NCI-H187 (cell line): ENCODE measurements at regions not wholly inside any gene's neighbourhood (a gene's known extent, or its start where the extent isn't known, plus 50 kb on each side); places are given as distances from the start of the nearest gene placed in this dataset.

Experiments used
- DNase-seq, 2 experiments: peaks; one replicate each; lab custom pipeline; 2025; lab: John Stamatoyannopoulos, UW

DNA sequence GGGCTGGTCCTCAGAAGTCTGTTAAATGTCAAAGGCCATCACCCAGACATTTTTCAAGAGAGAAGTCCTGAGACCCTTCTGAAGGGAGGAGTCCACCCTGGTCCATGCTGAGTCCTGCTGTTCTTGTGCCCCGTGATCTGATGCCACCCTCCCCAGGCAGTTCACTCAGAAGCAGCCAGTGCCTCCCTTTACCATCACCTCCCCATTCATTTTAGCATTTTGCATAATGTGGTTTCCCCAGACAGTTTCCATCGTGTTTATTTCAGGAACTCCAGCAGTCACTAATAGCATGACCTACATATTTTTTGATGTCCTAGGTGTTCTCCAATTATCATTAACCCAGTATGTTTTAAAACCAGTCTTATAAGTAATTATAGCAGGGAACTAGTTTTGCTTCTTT, 353.0 kb upstream of the CDH5 start:
- DNase-seq, result no peak

DNA sequence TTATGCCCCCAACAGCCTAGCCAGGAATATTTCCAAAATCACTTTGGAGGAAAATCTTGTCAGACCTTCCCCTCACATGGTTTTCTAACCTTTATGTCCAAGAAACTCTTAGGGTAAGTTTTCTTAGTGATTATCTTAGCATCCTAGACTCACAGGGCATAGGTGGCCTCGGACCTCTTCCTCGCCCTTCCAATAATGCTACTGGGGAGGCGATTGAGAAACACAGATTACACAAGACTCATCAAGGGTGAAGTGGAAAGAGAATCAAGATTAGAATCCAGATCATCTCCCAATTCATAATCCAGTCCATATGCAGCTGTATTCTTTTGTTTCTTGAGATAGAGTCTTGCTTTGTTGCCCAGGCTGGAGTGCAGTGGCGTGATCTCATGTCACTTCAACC, 358.4 kb upstream of the CDH5 start:
- no peak for DNase-seq

DNA sequence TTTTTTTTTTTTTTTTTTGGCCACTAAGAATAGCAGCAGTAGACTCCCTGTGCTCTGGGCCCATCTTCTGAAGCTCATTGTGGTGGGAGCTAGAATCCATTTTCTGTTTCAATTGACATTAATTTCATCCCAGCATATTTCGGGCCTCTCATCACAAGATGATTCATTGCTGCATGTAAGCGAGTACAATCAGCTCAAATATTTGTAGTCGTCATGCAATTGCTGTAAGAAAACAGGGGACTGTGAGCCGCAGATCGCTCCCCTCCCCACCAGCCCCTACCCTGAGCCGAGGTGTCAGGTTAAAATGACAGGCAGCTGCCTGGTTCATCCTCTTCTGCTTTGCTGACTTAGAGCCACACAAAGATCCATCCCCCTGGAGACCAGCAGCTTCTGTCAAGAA, 358.8 kb upstream of the CDH5 start:
- no peak for DNase-seq

DNA sequence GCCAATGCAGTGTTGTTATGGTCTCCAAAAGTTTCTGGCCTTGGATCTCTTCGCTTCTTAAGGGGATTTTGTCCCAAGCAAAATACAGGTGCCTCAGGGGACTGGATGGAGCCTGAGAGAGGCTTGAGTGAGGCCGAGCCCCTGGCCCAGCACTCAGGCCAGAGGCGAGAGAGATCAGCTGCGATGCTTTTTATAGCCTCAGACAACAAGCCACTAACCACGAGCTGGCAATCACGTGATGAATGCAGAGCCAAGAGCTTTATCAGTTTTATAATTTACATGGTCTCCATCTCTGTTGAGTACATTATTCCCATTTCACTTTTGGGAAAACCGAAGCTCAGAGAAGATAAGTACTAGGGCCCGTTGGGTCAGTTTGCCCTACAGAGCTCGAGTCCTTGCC, 360.0 kb upstream of the CDH5 start:
- DNase-seq, result no peak

DNA sequence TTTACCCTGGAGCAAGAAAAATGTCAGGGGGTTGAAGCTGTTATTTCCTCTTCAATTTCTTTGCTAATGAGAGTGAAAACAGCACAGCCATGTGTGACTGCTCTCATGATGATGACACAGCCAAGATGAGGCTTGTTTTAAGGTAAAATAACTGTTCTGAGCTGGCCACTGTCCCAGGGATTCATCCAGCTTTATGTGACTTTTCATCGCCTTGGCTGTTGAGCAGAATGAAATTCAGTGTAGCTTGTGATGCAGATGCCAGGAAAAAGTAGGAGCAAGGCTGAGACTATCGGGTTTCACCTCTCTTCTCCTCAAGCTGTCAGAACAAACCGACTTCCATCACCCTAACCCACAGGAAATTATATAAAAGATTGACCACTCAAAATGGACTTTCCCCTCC, 361.8 kb upstream of the CDH5 start:
- no peak for DNase-seq

DNA sequence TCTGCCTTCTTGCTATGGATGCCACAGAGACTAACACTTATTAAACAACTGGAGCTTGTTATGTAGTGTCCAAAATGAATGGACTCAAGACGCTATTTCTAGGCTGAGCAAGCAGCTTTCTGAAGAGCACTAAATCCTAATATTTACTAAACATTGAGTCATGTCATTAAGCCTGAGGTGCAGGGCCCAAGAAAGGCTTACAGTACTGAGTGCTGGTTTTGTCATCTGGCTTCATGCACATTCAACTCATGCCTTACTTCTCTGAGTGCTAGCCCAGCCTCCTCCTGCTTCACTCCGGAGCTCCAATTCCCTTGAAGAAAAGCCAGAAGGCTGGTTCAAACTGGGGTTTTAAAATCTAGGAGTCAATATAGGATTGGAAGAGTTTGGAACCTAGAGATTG, 363.3 kb upstream of the CDH5 start:
- DNase-seq, result no peak

DNA sequence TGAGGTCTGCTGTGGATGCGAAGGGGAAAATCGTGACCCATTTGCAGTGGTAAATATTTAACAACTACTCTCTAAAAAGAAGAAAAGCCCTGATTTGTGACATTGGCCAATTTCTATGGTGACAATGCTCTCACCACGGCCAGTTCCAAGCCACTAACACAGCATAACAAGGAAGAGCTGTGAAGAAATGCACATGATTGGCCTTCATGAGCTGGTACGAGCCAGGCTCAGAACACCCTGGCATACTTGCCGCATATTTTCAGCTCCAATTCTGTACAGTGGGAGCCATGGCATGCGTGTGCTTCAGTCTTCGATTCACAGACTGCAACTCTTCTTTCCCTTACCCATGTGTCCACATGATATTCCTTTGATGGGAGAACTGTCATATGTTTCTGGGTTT, 363.9 kb upstream of the CDH5 start:
- DNase-seq, result no peak

DNA sequence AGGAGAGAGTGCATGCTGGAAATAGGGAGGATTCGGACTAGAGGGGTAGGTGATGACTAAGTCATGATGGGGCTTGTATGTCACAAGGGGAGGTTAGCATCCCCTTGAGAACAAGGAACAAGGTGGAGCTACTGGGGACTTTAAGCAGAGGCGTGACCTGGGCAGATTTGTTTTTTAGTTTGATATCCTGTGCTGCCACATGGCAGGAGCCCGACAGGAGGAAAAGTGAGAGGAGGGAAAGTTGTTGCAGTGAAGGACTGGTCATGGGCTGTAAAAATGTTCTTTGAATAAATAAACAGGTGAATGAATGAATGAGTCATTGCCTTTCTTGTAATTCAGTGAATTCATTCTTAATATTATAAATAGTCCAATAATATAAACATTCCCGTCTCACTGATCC, 365.1 kb upstream of the CDH5 start:
- DNase-seq, result no peak

DNA sequence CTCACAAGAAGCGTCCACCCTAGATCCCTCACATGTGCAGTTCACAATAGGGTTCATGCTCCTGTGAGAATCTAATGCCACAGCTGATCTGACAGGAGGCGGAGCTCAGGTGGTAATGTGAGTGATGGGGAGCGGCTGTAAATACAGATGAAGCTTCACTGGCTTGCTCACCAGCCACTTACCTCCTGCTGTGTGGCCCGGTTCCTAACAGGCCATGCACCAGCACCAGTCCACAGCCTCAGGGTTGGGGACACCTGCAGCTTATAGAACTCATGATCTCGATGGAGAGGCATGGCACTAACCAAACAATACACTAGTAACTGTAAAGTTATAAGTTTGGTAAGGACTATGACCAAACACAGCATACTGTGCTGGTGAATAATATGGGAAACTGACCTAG, 368.0 kb upstream of the CDH5 start:
- no peak for DNase-seq

DNA sequence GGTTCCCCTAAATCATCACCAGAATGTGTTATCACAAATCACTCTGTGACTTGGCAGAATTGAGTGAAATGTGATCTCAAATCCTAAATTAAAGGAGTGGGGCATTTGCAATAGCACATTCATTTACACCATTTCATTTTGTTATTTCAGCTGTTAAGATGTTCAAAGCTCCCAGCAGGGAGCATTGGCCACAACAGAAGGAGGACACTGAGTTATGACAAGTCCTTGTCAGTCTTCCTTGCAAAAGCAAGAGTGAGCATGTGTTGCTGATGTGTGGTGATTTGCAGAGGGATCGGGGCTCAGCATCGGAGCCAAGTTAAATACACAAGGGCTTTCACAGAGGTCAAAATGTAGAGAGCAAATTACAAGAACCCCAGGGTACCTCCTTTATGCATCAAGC, 372.2 kb upstream of the CDH5 start:
- DNase-seq, result no peak

DNA sequence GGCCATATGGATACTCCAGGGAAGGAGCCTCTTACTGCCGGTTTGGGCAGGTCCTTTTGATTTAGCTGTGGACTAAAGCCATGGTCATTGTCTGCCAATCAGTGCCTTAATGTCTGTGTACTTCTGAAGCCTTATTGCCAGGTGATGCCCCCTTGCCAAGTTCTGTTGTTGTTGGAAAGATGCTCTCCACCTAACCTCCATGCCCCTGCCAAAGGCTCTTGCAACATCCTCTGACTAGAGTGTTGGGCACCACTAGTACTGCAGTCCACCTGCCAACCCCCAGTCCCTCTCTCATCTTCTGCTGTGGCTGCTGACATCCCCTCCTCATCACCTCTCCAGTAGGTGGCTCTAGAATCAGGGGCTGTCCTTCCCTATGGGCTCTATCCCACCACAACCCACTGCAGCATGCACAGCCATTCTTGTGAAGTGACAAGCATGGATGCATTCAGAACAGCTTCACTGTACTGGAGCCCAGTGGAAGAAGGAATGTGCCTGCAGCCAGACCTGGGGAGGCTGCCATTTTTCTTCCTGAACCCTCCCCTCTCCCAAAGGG, 375.3 kb upstream of the CDH5 start:
- DNase-seq, result no peak

DNA sequence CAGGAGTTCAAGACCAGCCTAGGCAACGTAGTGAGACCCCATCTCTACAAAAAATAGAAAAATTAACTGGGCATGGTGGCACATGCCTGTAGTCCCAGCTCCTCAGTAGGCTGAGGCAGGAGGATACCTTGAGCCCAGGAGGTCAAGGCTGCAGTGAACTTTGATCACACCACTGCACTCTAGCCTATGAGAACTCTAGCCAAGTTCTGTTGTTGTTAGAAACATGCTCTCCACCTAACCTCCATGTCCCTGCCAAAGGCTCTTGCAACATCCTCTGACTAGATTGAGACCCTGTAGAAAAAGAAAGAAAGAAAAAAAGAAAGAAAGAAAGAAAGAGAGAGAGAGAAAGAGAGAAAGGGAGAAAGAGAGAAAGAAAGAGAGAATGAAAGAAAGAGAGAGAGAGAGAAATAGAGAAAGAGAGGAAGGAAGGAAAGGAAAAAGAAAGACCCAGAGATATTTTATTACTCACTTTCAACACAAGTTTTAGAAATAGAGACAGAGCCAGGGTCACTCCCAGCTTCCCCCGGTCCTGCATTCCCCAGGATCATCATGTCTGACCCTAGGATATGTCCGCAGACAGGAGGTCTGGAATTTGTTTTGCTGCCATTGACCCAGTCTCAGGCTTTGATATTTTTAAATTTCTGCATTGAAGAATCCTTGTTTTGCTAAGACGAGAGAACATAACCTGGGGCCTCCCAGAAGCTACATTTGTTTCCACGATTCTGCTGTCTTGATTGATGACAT, 376.5 kb upstream of the CDH5 start:
- DNase-seq, result no peak

DNA sequence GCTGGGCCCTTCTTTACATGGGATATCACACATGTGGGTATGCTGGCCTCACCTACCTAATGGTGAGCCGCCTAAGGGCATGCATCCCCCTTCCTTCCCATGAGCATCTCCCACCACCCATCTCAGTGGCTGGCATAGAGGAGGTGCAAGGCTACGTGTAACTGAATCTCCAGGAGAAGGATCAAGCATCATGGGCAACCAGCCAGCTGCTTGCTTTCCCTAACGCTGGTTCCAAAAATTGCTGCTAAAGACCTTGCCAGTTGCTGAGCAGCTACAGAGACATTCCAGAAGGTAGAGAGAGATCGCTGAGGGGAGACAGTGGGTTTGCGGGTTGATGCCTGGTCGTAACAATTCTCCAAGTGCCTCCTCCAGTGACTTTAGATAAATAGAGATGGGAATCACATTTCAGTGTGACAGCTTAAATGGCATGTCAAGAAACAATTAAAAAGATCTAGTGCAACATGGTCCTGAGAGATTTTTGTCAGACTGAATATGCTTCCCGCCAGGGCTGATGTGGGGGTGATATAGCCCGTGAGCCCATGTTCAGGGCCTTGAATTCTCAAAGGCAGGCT, 378.4 kb upstream of the CDH5 start:
- DNase-seq, result no peak

DNA sequence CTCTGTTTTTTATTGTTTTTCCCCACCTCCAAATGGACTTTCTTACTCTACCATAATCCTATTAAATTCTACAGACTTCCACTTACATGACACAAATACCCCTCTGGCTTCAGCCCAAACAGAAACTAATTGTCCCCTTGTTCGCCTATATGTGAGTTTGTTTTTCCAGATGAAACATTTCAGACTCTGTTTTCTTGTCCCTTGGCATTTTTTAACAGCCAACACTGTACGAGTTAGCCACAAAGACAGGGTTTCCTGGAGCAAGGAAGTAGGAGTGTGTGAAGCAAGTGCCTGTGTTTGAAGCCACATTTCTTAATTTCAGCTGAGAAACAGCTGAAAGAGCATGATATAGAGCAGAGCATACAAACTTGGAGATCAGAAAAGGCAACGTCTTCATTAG, 382.2 kb upstream of the CDH5 start:
- DNase-seq, result no peak

DNA sequence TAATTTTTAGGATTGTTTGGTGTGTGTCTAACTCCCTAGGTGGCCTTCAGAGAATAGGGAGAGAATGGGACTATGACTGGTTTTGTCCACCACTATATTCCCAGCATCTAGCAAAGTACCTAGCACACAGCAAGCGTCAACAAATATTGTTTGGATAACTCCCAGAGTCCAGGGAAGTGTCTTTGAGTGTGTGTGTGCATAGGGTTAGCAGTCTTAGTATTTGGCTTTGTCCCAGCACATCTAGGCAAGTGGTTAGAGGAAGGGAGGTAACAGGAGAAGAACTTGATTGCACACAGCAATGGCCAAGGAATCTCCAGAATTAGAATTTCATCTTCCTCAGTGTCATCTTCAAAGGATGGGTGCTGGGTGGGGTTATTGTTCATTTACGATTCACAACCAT, 385.4 kb upstream of the CDH5 start:
- no peak for DNase-seq

DNA sequence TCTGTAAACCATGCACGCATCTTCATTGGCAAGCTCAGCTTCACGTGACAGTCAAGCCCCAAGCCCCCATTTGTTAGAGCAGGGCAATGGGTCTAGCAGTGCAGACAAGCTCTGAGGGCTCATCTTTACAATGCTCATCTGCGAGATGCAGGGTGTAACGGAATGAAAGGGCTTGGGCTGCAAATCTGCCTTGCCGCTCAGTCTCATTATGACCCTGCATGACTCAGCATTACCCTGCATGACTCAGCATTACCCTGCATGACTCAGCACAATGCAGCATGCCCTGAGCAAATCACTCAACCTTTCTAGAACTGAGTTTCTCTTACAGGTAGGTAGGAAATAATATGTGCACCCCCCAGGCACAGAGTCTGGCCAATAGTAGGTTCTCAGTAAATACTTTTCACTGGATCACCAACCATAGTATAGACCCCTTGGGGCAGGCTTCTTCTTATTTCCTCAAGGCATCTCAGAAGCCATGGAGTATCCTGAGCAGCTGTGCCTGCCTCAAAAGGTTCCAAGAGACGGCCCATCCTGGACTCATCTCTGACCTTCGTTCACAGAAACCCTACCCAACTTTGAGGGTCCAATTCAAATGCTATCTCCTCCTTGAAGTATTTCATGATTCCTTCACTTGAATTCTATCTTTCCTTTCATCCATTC, 391.3 kb upstream of the CDH5 start:
- no peak for DNase-seq

DNA sequence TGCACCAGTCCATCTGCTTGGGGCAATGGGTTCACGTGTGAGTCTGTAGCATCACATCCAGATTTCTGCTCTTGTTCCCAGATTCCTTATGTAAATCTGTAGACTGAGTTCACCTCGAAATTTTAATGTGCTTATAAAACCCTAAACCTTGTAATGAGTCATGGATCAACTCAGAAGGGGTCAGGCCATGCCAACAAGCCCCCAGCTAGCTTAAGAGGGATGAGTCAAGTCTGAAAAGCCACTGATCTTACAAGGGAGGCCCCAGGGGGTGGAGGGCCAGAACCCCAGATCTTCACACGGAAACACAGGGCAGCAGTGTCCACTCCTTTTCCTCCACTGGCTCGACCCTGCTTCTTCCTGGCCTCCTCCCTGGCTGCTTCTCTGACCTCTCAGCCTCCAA, 399.1 kb upstream of the CDH5 start:
- DNase-seq, result no peak

DNA sequence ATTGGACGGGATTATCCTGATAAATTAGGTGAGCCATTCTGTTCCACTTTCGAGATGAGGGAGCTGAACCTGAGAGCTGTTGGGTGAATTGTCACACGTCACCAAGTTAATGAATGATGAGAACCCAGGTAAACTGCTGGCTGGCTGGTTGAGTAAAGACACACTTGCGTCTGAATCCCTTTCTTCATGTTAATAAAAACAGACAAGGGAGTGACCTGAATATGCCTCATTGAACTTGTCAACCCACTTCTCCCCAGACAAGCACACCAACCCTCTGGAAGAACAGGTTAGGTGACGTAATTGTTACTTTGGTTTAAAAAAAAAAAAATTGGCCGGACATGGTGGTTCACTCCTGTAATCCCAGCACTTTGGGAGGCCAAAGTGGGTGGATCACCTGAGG, 400.9 kb upstream of the CDH5 start:
- no peak for DNase-seq

DNA sequence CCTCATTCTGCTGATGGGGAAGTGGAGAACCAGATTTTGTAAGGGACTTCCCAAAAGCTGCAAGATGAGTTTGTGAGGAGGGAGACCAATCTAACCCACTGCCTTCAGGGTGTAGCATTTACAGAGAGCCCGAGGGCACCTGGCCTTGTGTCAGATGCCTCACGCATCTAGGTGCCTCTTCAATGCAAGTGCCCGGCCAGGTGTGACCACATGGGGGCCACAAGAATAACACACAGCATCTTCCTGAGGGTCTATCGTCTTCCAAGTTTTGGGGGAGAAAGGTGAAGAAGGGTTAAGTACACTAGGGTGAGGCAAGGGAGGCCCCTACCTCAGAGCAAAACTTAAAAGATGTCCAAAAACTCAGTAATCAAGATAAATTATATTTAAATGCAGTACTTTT, 401.7 kb upstream of the CDH5 start:
- no peak for DNase-seq

DNA sequence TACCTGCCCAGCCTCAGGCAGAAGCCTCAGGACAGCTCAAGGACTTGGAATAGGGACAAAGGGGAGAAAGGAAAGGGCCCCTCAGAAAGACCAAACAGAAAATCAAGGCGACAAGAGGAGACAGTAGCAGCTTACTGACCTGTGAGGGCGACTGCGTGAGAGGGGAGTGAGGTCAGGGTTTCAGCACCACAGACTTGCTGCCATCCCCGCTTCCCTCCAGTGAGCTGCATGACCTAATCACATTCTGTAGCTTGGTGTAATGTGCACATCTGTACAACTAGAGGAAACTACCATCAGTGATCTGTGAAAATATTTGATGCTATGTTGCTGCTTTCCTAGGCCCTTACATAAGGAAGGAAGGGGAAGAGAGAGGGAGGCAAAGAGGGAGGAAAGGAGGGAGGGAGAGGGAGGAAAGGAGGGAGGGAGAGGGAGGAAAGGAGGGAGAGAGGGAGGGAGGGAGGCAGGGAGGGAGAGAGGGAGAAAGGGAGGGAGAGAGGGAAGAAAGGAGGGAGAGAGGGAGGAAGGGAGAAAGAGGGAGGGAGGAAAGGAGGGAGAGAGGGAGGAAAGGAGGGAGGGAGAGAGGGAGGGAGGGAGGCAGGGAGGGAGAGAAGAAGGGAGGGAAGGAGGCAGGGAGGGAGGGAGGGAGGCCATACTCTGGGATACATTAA, 404.9 kb upstream of the CDH5 start:
- no peak for DNase-seq

DNA sequence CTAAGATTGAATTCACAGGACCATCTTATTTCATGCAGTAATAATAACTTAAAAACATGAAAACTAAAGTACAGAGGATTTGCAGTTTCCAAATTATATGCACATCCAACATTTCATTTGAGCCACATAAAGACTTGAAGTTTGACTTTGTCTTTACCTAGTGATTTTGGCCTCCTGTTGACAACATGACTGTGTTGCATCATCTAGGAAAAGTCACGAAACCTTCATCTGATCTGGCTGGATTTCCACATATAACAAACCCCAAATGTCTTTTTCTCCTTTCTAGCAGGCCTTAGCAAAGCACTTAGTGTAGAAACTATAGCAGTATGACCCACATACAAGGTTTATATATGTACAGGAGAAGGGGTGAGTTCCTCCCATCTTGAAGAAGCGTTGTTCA, 406.5 kb upstream of the CDH5 start:
- DNase-seq, result no peak

DNA sequence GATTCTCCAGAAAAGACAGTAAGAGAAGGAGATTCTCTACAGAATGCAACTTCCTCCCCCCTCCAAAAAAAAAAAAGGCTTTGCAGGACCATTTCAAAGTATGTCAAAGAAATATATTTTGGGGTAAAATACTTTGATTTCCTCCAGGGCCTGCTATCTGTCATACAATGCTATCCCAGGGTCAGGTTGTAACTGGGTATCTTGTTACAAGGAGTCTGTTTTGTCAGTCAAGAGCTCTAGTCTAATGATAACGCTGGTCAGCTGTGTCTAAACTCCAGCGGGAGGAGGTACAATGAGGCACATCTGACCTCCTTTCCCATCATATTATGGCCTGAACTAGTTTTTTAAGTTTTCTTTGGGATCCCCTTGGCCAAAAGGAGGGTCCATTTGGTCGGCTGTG, 408.4 kb upstream of the CDH5 start:
- no peak for DNase-seq

DNA sequence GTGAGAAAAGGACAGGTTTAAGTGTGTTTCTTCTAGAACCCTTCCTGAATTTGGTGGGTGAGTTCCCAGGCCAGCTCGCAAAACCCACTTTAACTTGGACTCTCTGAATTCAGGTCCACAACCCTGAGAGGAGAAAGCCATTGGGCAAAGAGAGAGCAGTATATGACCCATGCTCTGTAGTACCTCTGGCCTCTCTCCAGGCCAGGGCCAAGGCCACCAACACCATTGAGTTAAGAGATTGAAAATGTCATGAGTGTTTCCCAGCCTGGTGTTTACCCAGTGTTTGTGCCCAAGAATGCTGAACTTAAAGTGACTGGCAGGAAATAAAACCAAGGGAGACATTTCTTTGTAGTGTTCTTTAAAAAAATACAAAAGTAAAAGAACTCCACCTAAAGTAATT, 410.4 kb upstream of the CDH5 start:
- no peak for DNase-seq
